ENCODE measurements at regions not wholly inside any gene's neighbourhood (a gene's known extent, or its start where the extent isn't known, plus 50 kb on each side); places are given as distances from the start of the nearest gene placed in this dataset.

DNA sequence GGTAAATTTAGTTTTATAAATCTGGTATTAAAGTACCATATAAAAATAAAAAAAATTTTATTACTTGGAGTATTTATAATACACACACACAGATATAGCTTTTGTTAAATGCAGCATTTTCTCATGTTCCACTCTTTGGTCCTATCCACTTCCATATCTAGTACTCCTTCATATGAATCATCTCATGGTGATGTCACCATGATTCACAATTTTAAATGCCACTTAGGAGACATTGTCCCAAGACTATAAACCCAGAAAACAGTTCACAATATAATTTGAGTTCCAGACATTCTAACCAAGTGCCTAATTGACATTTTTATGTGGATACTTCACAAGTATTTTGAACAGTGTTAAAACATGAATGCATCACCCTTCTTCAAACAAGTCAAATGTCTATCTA, 1398.3 kb downstream of the DSC3 start:
- no peaks in the 10 kb centered on the region for H3K4me1 ChIP-seq (ENCODE audit: insufficient read depth, low read length)
- no peak overlapping the region for H3K23ac ChIP-seq (ENCODE audit: insufficient read length, low read depth, low read length)
- Mint-ChIP-seq H3K27me3 (ENCODE audit: low read depth) (no peaks in the 10 kb centered on the region), H3K4me1 (no peaks in the 10 kb centered on the region), H3K9me3 (no peaks in the 10 kb centered on the region; a peak in 1 of 5 replicates), H3K36me3 (ENCODE audit: insufficient read depth in 1 of 3, low read depth in 3 of 3) (no peaks in the 10 kb centered on the region), H3K4me3 (no peak overlapping the region), H3K27ac (no peak overlapping the region)
- H3K56ac ChIP-seq (ENCODE audit: insufficient read length, low read depth, low read length) = no peak overlapping the region
- no peak overlapping the region for H4K8ac ChIP-seq (replicated peaks; ENCODE audit: insufficient read length, low read depth, low read length)
- TF ChIP-seq, protein P1, sequence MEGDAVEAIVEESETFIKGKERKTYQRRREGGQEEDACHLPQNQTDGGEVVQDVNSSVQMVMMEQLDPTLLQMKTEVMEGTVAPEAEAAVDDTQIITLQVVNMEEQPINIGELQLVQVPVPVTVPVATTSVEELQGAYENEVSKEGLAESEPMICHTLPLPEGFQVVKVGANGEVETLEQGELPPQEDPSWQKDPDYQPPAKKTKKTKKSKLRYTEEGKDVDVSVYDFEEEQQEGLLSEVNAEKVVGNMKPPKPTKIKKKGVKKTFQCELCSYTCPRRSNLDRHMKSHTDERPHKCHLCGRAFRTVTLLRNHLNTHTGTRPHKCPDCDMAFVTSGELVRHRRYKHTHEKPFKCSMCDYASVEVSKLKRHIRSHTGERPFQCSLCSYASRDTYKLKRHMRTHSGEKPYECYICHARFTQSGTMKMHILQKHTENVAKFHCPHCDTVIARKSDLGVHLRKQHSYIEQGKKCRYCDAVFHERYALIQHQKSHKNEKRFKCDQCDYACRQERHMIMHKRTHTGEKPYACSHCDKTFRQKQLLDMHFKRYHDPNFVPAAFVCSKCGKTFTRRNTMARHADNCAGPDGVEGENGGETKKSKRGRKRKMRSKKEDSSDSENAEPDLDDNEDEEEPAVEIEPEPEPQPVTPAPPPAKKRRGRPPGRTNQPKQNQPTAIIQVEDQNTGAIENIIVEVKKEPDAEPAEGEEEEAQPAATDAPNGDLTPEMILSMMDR (conservative IDR thresholded peaks at IDR 0.05) = no peak
- H3K79me2 ChIP-seq (ENCODE audit: insufficient read depth, low read length) = no peaks in the 10 kb centered on the region
- H4K5ac ChIP-seq (ENCODE audit: insufficient read length, low read depth, low read length) = no peak overlapping the region
- no peak overlapping the region for H3T11ph ChIP-seq (ENCODE audit: low read length)
- H2AK5ac ChIP-seq (ENCODE audit: insufficient read length, low read length) = no peak overlapping the region
- no peak overlapping the region for H3K9ac ChIP-seq (ENCODE audit: extremely low read depth, insufficient read length, low read length)
- H3K23me2 ChIP-seq (ENCODE audit: insufficient read length, low read depth, low read length, poor library complexity, severe bottlenecking) = no peaks in the 10 kb centered on the region
- H3K27me3 ChIP-seq (ENCODE audit: insufficient read depth, low read length) = no peaks in the 10 kb centered on the region
- no peak overlapping the region for H3K14ac ChIP-seq (ENCODE audit: insufficient read depth, low read length)
- no peaks in the 10 kb centered on the region for H3K79me1 ChIP-seq (ENCODE audit: insufficient read depth, low read depth, low read length, poor library complexity, severe bottlenecking)
- H2BK12ac ChIP-seq (ENCODE audit: insufficient read length, low read depth, low read length) = no peak overlapping the region
- no peak overlapping the region for H2BK5ac ChIP-seq (ENCODE audit: insufficient read length, low read length)
- no peak overlapping the region for H4K91ac ChIP-seq (ENCODE audit: insufficient read length, low read depth, low read length)
- H2BK15ac ChIP-seq (ENCODE audit: low read depth, low read length) = no peak overlapping the region
- H3K4me2 ChIP-seq (ENCODE audit: insufficient read depth, insufficient read length, low read length) = no peak overlapping the region
- no peak overlapping the region for H3K4ac ChIP-seq (ENCODE audit: low read depth, low read length)
- no peaks in the 10 kb centered on the region for H3K9me3 ChIP-seq (ENCODE audit: control insufficient read depth, low read depth, low read length)
- H2BK20ac ChIP-seq (ENCODE audit: low read depth, low read length, poor library complexity, severe bottlenecking) = no peak overlapping the region
- H2BK120ac ChIP-seq (ENCODE audit: low read depth, low read length, poor library complexity, severe bottlenecking) = no peak overlapping the region
- H3K18ac ChIP-seq (ENCODE audit: insufficient read length, low read depth, low read length) = no peak overlapping the region
- no peak overlapping the region for H2AFZ ChIP-seq (ENCODE audit: low read length)
- no peak overlapping the region for H3K27ac ChIP-seq (ENCODE audit: insufficient read length, low read depth, low read length)
- H4K20me1 ChIP-seq (ENCODE audit: control insufficient read depth, insufficient read depth, insufficient read length) = no peaks in the 10 kb centered on the region
- no peak for DNase-seq
